ENCODE measurements at regions not wholly inside any gene's neighbourhood (a gene's known extent, or its start where the extent isn't known, plus 50 kb on each side); places are given as distances from the start of the nearest gene placed in this dataset.
A peak's percentile ranks its signal among the peaks of the same experiment; 100 is the strongest.

DNA sequence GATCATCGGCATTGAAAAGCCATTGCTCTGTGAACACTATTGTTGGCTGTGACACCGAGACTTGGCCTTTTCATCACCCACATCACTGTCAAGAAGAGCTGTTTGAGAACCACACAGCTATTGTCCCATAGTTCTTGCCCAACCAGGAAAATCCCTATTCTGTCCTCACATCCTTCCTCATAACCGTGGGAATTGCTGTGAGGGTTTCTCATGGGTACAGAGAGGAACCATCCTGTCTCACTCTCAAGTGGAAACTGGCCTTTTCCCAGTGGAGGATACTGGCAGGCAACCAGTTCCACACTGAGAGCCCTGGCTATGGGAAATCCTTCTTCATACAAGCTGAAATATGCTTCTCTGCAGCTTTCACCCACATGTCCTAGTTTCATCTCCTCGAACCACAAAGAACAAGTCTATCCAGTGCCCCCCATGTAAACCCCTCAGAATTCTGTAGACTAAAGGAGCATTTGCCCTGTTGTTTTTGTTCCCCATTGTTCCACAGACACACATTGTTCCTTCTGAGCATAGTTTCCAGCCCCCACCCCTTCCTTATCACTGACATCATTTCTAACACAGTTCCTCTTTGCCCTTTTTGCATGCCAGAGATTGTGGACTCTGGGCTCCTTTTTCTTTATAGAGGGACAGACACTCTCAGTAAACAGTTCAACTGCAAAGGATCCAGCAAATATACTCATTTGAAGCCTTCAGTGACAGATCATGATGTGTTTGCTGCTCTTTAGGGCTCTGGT is 57.8 kb upstream of the C5orf46 start:
- DNase-seq (ENCODE audit: low read depth) = no peak
- TF ChIP-seq, protein P1, sequence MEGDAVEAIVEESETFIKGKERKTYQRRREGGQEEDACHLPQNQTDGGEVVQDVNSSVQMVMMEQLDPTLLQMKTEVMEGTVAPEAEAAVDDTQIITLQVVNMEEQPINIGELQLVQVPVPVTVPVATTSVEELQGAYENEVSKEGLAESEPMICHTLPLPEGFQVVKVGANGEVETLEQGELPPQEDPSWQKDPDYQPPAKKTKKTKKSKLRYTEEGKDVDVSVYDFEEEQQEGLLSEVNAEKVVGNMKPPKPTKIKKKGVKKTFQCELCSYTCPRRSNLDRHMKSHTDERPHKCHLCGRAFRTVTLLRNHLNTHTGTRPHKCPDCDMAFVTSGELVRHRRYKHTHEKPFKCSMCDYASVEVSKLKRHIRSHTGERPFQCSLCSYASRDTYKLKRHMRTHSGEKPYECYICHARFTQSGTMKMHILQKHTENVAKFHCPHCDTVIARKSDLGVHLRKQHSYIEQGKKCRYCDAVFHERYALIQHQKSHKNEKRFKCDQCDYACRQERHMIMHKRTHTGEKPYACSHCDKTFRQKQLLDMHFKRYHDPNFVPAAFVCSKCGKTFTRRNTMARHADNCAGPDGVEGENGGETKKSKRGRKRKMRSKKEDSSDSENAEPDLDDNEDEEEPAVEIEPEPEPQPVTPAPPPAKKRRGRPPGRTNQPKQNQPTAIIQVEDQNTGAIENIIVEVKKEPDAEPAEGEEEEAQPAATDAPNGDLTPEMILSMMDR (IDR thresholded peaks at IDR 0.05; ENCODE audit: insufficient read depth, low read length, severe bottlenecking) = no peak
- H3K36me3 ChIP-seq (ENCODE audit: control insufficient read depth, insufficient read depth, low read length) = no peaks in the 10 kb centered on the region
- no peak overlapping the region for H3K4me3 ChIP-seq (ENCODE audit: low read depth, low read length)
- H3K27me3 ChIP-seq (ENCODE audit: control insufficient read depth, insufficient read depth, low read length) = no peaks in the 10 kb centered on the region
- peak; percentile 62 for FAIRE-seq

DNA sequence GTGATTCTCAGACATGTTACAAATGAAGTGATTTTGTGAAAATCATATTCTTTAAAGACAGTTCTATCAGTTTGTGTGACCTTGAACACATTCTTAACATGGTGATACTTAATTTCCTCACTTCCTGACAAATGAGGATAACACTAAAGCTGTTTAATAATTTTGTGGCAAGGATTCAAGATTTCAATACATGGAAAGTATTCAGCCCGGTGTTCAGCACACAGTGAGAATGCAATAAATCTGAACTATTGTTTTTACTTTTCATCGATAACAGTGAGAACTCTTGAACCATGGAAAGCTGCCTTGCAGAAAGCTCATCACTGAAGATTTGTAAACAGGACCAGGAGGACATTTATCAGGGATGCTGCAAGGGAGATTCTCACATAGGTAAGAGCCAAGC is 57.1 kb upstream of the C5orf46 start:
- H3K27me3 ChIP-seq (ENCODE audit: control insufficient read depth, insufficient read depth, low read length) = no peaks in the 10 kb centered on the region
- FAIRE-seq (no peak), DNase-seq (ENCODE audit: low read depth) (no peak)
- TF ChIP-seq, protein P1 (IDR thresholded peaks at IDR 0.05; ENCODE audit: insufficient read depth, low read length, severe bottlenecking) = no peak
- H3K36me3 ChIP-seq (ENCODE audit: control insufficient read depth, insufficient read depth, low read length) = no peaks in the 10 kb centered on the region
- no peak overlapping the region for H3K4me3 ChIP-seq (ENCODE audit: low read depth, low read length)

DNA sequence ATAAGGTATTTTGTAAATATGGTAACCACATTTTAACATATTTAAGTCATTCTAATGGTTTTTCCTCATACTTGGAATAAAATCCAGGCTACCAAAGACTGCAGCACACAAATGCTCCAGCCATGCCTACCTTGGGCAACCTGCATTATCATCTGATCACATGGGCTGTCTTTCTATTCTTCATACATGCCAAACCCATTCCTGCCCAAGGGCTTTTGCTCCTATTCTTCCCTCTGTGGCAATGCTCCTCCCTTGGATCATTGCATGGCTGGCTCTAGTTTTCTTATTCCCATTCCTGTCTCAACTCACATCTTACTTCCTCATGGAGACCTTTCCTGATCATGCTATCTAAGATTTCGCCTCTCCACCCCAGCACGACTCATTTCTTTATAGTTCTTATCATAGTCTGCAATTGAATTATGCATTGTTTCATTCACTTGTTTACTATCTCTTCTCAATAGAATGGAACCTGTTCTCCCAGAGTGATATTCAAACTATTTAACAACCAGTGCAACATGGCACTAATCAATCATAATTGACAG is 54.9 kb upstream of the C5orf46 start:
- H3K27me3 ChIP-seq (ENCODE audit: control insufficient read depth, insufficient read depth, low read length) = no peaks in the 10 kb centered on the region
- DNase-seq (ENCODE audit: low read depth) (no peak), FAIRE-seq (no peak)
- TF ChIP-seq, protein P1 (IDR thresholded peaks at IDR 0.05; ENCODE audit: insufficient read depth, low read length, severe bottlenecking) = no peak
- H3K36me3 ChIP-seq (ENCODE audit: control insufficient read depth, insufficient read depth, low read length) = no peaks in the 10 kb centered on the region
- no peak overlapping the region for H3K4me3 ChIP-seq (ENCODE audit: low read depth, low read length)

DNA sequence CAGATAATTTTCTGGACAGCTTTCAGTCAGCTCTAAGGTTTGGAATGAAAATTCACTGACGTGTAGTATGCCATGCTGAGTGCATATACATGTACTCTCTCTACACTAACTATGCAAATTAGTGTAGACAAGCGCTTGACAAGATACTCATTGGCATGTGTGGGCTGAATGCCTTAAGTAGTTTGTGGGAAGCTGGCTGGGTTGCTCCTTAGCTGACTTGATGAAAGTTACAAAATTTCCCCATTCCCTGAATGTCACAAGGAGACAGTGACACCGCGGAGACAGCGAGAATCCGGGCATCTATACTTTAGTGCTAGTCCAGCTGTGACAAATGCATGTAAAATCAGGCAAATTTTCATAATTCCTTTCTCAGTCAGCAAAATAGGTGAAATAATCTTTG is 51.6 kb upstream of the C5orf46 start:
- TF ChIP-seq, protein P1 (IDR thresholded peaks at IDR 0.05; ENCODE audit: insufficient read depth, low read length, severe bottlenecking) = no peak
- Histone ChIP-seq H3K36me3 (ENCODE audit: control insufficient read depth, insufficient read depth, low read length) (no peaks in the 10 kb centered on the region), H3K4me3 (ENCODE audit: low read depth, low read length) (no peak overlapping the region), H3K27me3 (ENCODE audit: control insufficient read depth, insufficient read depth, low read length) (no peaks in the 10 kb centered on the region)
- FAIRE-seq = no peak
- DNase-seq (ENCODE audit: low read depth) = no peak

DNA sequence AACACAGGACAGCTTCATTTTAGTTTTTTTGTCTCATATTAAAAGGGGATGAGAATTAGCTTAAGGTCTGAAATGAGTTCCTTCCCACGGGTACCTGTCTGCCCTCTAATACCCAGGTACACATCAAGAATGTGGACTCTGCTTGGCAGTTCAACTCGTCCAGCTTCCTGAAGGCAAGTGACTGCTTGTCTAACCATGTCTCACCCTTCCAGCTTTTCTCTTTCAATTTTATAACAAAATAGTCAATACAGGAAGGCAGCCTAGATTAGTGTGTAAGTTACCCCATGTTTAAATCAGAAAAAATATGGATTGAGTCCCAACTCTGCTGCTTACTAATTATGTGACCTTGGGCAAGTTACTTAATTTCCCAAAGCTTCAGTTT is 50.5 kb upstream of the C5orf46 start:
- TF ChIP-seq, protein P1 (IDR thresholded peaks at IDR 0.05; ENCODE audit: insufficient read depth, low read length, severe bottlenecking) = no peak
- FAIRE-seq (no peak), DNase-seq (ENCODE audit: low read depth) (peak; percentile 94)
- Histone ChIP-seq H3K4me3 (ENCODE audit: low read depth, low read length) (no peak overlapping the region), H3K27me3 (ENCODE audit: control insufficient read depth, insufficient read depth, low read length) (no peaks in the 10 kb centered on the region), H3K36me3 (ENCODE audit: control insufficient read depth, insufficient read depth, low read length) (no peaks in the 10 kb centered on the region)

All from bronchial epithelial cell (primary cell).